Stomach (tissue), 8 donors: ENCODE measurements at regions not wholly inside any gene's neighbourhood (a gene's known extent, or its start where the extent isn't known, plus 50 kb on each side); places are given as distances from the start of the nearest gene placed in this dataset.

Source experiments
- DNase-seq, 2 donors: peaks; one replicate each; pipeline versions ENCODE4 v3.0.0 to v3.0.0-alpha.2; 2013 to 2019
- H3K27ac ChIP-seq, 5 donors: fragments of 200-600 bp in 4 of 5; sonication (generic) in 4 of 5; one replicate each; pipeline ENCODE4 v1.5.1; 2013 to 2019; ENCODE audit warnings: mild to moderate bottlenecking in 1 of 5, moderate library complexity in 1 of 5
- H3K27me3 ChIP-seq, 3 donors: fragments of 200-600 bp; sonication (generic); one replicate each; pipeline ENCODE4 v1.5.1; 2017 to 2019; ENCODE audit warnings: mixed run types in 1 of 3
- H3K36me3 ChIP-seq, 4 donors: fragments of 200-600 bp; sonication (generic); 1 replicate in 3 of 4; 2 replicates in 1 of 4; pipeline ENCODE4 v1.5.1; 2016 to 2019
- H3K4me1 ChIP-seq, 4 donors: fragments of 200-600 bp; sonication (generic); one replicate each; pipeline ENCODE4 v1.5.1; 2016 to 2019
- H3K4me3 ChIP-seq, 4 donors: fragments of 200-600 bp; sonication (generic) in 3 of 4; one replicate each; pipeline ENCODE4 v1.5.1; 2016 to 2019; ENCODE audit warnings: mild to moderate bottlenecking in 1 of 4
- H3K9me3 ChIP-seq, 4 donors: fragments of 200-600 bp; sonication (generic); one replicate each; pipeline ENCODE4 v1.5.1; 2016 to 2019
- EP300 ChIP-seq: sonication (generic); formaldehyde crosslinking; IDR thresholded peaks from one replicate; pipeline ENCODE4 v1.6.1; 2017; ENCODE audit warnings: antibody characterized with exemption
- POLR2A ChIP-seq, 4 donors: fragments of 450-650 bp; IDR thresholded peaks; one replicate each; pipeline ENCODE4 v1.6.1; 2016; ENCODE audit warnings: antibody characterized with exemption in 4 of 4, control low read depth in 2 of 4, mild to moderate bottlenecking in 1 of 4, moderate library complexity in 1 of 4
- POLR2AphosphoS5 ChIP-seq, 3 donors: sonication (generic); formaldehyde crosslinking; IDR thresholded peaks; one replicate each; pipeline ENCODE4 v1.6.1; 2016; ENCODE audit warnings: antibody characterized with exemption in 3 of 3
- WGBS, 5 donors: extraction: QIAGEN DNeasy Blood & Tissue Kit in 3 of 5; methylation state at CpG; one replicate each; pipeline versions ENCODE4 v1.1.5 to v1.1.7; 2013 to 2018; 5-methylcytosine and 5-hydroxymethylcytosine counted together
- intact Hi-C: fragments of 100-400 bp; cut with DNase I; formaldehyde crosslinking; loops from one replicate; pipeline ENCODE4 v1.15.1; 2023; ENCODE audit warnings: low total_unique reads
- TF ChIP-seq, protein P1 (sequence below), 7 experiments: fragments of 450-650 bp in 4 of 7; fragments of 200-600 bp in 3 of 7; sonication (generic) in 3 of 7; IDR thresholded peaks; one replicate each; pipeline ENCODE4 v1.5.1; 2016 to 2019; ENCODE audit warnings: antibody characterized with exemption in 7 of 7, control low read depth in 2 of 7, mild to moderate bottlenecking in 1 of 7
- donor health status: healthy with polysubstance abuse.
- donor health status: Bipolar disorder and iron deficiency.
- donor health status: healthy.

DNA sequence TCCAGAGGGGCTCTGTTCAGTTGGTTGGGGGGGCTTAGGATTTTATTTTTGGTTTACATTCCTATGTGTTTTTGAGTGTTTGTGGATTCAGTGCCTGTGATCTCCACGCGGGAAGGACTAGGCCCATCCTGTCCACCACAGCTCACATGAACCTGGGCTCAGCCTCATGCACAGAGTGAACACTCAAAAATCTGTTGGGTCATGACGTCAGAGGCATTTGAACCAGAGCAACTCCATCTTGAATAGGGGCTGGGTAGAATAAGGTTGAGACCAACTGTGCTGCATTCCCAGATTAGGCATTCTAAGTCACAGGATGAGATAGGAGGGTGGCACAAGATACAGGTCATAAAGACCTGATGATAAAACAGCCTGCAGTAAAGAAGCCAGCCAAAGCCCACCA, 133.3 kb downstream of the RAMP3 start:
- Histone ChIP-seq H3K27me3 (peaks cover 0 to 7% (median 0%) of the 10 kb centered on the region in 3 donors), H3K4me1 (no peaks in the 10 kb centered on the region), H3K9me3 (peaks cover 0 to 17% (median 7%) of the 10 kb centered on the region in 4 donors), H3K4me3 (no peak overlapping the region), H3K27ac (no peak overlapping the region), H3K36me3 (no peaks in the 10 kb centered on the region)
- no peak for DNase-seq
- 67 to 92% (median 84%) methylated on average over 3 of the region's 3 CpGs for WGBS, 5 donors
- intact Hi-C loops, result no loop called here
- no peak for TF ChIP-seq POLR2A (IDR thresholded peaks at IDR 0.05)

DNA sequence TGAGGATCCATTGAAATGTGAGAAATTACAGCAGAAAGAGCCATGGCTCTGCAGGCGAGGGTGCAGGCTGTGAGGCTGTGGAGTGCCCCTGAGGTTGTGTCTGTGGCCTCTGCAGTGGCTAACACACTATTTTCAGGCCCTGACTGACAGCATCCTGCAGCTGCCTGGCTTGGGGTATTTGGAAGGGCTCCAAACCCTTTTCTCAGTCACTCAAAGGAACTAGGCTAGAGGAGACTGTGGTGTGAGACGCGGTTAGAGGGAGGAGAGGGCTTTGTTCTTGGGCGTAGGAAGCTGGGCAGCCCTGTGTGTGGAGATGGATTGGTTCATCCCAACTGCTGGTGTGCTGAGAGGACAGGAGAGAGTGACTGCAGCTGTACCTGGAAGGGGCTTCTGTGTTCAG, 134.9 kb downstream of the RAMP3 start:
- DNase-seq, result peak in 1 of 2 donors; percentile 8
- Histone ChIP-seq H3K4me1 (no peaks in the 10 kb centered on the region), H3K9me3 (peaks cover 0 to 17% (median 7%) of the 10 kb centered on the region in 4 donors), H3K27ac (no peak overlapping the region), H3K36me3 (no peaks in the 10 kb centered on the region), H3K4me3 (no peak overlapping the region), H3K27me3 (peaks cover 0 to 7% (median 0%) of the 10 kb centered on the region in 3 donors)
- TF ChIP-seq, protein P1, sequence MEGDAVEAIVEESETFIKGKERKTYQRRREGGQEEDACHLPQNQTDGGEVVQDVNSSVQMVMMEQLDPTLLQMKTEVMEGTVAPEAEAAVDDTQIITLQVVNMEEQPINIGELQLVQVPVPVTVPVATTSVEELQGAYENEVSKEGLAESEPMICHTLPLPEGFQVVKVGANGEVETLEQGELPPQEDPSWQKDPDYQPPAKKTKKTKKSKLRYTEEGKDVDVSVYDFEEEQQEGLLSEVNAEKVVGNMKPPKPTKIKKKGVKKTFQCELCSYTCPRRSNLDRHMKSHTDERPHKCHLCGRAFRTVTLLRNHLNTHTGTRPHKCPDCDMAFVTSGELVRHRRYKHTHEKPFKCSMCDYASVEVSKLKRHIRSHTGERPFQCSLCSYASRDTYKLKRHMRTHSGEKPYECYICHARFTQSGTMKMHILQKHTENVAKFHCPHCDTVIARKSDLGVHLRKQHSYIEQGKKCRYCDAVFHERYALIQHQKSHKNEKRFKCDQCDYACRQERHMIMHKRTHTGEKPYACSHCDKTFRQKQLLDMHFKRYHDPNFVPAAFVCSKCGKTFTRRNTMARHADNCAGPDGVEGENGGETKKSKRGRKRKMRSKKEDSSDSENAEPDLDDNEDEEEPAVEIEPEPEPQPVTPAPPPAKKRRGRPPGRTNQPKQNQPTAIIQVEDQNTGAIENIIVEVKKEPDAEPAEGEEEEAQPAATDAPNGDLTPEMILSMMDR (IDR thresholded peaks at IDR 0.05), result no peak
- no peak for TF ChIP-seq POLR2A (IDR thresholded peaks at IDR 0.05)
- TF ChIP-seq EP300, result no peak
- no peak for TF ChIP-seq POLR2AphosphoS5 (IDR thresholded peaks at IDR 0.05)
- WGBS, 5 donors, result 58 to 74% (median 63%) methylated on average over 4 of the region's 4 CpGs
- intact Hi-C loops, result no loop called here

DNA sequence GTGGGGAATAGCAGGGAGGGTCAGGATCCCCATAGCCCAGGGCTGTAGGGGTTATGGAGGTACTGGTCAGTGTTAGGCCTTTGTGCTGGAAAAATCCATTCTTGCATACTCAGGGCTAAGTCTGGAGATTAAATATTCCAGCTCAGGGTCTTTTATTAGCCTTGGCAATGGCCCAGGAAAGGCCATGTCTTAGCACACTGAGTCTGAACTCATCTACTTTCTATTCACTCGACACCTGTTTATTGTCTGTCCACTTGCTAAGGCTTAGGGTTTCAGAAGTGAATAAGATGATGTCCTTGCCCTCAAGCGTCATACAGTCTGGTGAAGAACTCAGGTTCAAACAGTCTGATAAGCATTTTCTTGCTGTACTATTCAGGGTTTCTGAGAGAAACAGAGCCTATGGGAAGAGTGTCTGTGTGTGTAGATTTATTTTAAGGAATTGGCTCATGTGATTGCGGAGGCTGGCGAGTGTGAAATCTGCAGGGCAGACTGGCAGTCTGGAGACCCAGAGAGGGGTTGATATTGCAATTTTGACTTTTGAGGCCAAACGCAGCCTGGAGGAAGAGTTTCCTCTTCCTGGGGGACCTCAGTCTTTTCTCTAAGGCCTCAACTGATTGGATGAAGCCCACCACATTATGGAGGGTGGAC, 135.8 kb downstream of the RAMP3 start:
- peaks cover 0 to 7% (median 0%) of the 10 kb centered on the region in 3 donors for H3K27me3 ChIP-seq
- no peak for DNase-seq
- H3K4me3 ChIP-seq, result no peak overlapping the region
- H3K36me3 ChIP-seq, result no peaks in the 10 kb centered on the region
- TF ChIP-seq POLR2AphosphoS5 (IDR thresholded peaks at IDR 0.05) (no peak), EP300 (no peak), POLR2A (IDR thresholded peaks at IDR 0.05) (no peak)
- TF ChIP-seq, protein P1 (IDR thresholded peaks at IDR 0.05), result no peak
- peaks cover 0 to 11% (median 4%) of the 10 kb centered on the region in 4 donors for H3K9me3 ChIP-seq
- intact Hi-C loops, result no loop called here
- H3K4me1 ChIP-seq, result no peaks in the 10 kb centered on the region
- 82 to 92% (median 90%) methylated on average over 5 of the region's 5 CpGs for WGBS, 5 donors
- H3K27ac ChIP-seq, result no peak overlapping the region

DNA sequence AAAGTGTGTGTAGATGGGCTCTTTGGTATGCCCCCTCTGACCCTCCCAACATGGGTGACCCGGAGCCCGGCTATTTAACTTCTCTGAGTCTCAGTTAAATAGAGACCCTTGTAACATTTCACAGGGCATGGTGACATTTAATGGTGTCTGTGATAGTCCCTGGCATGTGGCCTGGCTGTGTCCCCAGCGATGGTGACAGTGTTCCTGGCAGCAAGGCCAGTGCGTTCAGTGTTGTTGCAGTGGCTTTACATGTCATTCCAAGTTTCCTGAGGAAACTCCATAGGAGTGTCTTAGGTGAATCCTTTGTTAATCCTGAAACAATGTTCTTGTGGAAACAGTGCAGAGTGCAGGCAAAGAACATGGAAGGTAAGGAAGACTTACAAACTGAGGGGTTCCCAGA, 137.0 kb downstream of the RAMP3 start:
- no peaks in the 10 kb centered on the region for H3K36me3 ChIP-seq
- H3K27ac ChIP-seq, result no peak overlapping the region
- peaks cover 0 to 7% (median 0%) of the 10 kb centered on the region in 3 donors for H3K27me3 ChIP-seq
- TF ChIP-seq, protein P1 (IDR thresholded peaks at IDR 0.05), result no peak
- no peak for TF ChIP-seq POLR2AphosphoS5 (IDR thresholded peaks at IDR 0.05)
- no peak for TF ChIP-seq POLR2A (IDR thresholded peaks at IDR 0.05)
- TF ChIP-seq EP300, result no peak
- no peak overlapping the region for H3K4me3 ChIP-seq
- H3K9me3 ChIP-seq, result no peaks in the 10 kb centered on the region
- WGBS, 5 donors, result 77 to 91% (median 84%) methylated on average over 4 of the region's 4 CpGs
- intact Hi-C loops, result no loop called here
- DNase-seq, result no peak
- no peaks in the 10 kb centered on the region for H3K4me1 ChIP-seq

DNA sequence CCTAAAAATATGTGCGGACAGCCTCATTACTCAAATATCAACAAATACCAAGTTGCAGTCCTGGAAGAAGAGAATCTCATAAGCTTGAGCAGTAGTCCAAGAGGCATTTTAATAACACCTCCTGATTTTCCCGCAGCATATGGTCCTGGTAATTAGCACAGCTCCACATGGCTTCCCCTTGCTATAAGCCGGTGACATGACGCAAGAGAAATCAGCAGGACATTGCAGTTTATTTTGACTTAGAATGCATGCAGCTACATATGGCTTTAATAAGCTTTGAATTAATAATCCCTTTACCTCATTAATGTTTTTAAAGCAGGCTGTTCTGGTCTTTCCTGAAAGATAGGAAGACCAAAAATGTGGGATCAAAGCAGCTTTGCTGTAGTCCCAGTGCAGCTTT, 137.6 kb downstream of the RAMP3 start:
- no peaks in the 10 kb centered on the region for H3K36me3 ChIP-seq
- H3K27ac ChIP-seq, result no peak overlapping the region
- 80 to 93% (median 92%) methylated on average over 4 of the region's 4 CpGs for WGBS, 5 donors
- intact Hi-C loops, result no loop called here
- no peaks in the 10 kb centered on the region for H3K4me1 ChIP-seq
- TF ChIP-seq POLR2A (IDR thresholded peaks at IDR 0.05) (no peak), EP300 (no peak), POLR2AphosphoS5 (IDR thresholded peaks at IDR 0.05) (no peak)
- TF ChIP-seq, protein P1 (IDR thresholded peaks at IDR 0.05), result no peak
- H3K4me3 ChIP-seq, result no peak overlapping the region
- DNase-seq, result no peak
- H3K9me3 ChIP-seq, result peaks cover 0 to 3% (median 0%) of the 10 kb centered on the region in 4 donors
- H3K27me3 ChIP-seq, result peaks cover 0 to 7% (median 0%) of the 10 kb centered on the region in 3 donors
